AG04450 (cell line): ENCODE measurements at regions not wholly inside any gene's neighbourhood (a gene's known extent, or its start where the extent isn't known, plus 50 kb on each side); places are given as distances from the start of the nearest gene placed in this dataset. TPM values are rescaled to one million over a fixed set of nuclear protein-coding genes. Genes with fewer than 3 reads are reported as not detected.

ENCODE experiments used
- CTCF ChIA-PET: fragments of 300-600, 350-600 bp; formaldehyde crosslinking; extraction: SDS; loops from one replicate; lab custom pipeline; 2022; ENCODE audit warnings: antibody characterized with exemption, inconsistent platforms; lab: Charles Lee
- POLR2A ChIA-PET: fragments of 350-600 bp; formaldehyde crosslinking; extraction: SDS; loops from one replicate; lab custom pipeline; 2021; ENCODE audit warnings: antibody characterized with exemption, inconsistent platforms; lab: Yijun Ruan, JAX
- DNase-seq: peaks from one replicate; pipeline ENCODE4 v3.0.0-alpha.2; 2011; ENCODE audit warnings: low read depth, low spot score
- H3K27ac ChIP-seq: one replicate; pipeline ENCODE4 v1.5.1; 2012; ENCODE audit warnings: low read depth, low read length, control low read depth
- H3K27me3 ChIP-seq: one replicate; pipeline ENCODE4 v1.6.0; 2012; ENCODE audit warnings: low read length; ENCODE audit not compliant: control insufficient read depth, insufficient read depth
- H3K4me3 ChIP-seq: 2 replicates; pipeline ENCODE4 v1.5.1; 2011; ENCODE audit warnings: mild to moderate bottlenecking, low read depth, low read length, control low read depth
- H3K9me3 ChIP-seq: 2 replicates; pipeline ENCODE4 v1.5.1; 2012; ENCODE audit warnings: low read length; ENCODE audit not compliant: control insufficient read depth, insufficient read depth
- small RNA-seq: library from RNA; depleted of rRNA; stranded (forward); fragments of <200 nt; gene quantifications from one replicate; pipeline ENCODE3, GENCODE V24; 2012; ENCODE audit warnings: low read depth; ENCODE audit not compliant: insufficient read length
- TF ChIP-seq, protein P1 (sequence below): IDR thresholded peaks from 2 replicates; pipeline ENCODE4 v1.5.1; 2011; ENCODE audit warnings: low read depth, low read length, control low read depth, inconsistent platforms

DNA sequence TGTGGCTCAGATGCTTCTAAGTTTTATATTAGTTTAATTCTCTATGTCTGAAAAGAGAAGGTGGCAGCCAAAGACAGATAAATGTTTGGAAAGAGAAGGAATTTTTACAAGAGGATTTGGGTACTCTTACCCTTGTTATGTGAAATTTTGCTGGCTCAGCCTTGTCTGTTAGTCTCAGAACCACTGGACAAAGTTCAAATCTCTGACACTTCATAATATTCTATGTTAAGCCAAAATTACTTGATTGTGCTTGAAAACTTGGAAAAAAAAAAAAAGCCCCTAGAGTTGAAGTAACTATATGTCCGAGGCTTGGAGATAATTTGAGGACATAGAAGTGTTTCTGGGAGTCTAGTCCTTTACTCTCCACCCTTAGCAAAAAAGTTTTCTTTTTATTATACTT, 1079.3 kb upstream of the LRRTM3 start:
- Histone ChIP-seq H3K4me3 (no peak overlapping the region), H3K27ac (no peak overlapping the region), H3K27me3 (no peaks in the 10 kb centered on the region), H3K9me3 (no peaks in the 10 kb centered on the region)
- TF ChIP-seq, protein P1, sequence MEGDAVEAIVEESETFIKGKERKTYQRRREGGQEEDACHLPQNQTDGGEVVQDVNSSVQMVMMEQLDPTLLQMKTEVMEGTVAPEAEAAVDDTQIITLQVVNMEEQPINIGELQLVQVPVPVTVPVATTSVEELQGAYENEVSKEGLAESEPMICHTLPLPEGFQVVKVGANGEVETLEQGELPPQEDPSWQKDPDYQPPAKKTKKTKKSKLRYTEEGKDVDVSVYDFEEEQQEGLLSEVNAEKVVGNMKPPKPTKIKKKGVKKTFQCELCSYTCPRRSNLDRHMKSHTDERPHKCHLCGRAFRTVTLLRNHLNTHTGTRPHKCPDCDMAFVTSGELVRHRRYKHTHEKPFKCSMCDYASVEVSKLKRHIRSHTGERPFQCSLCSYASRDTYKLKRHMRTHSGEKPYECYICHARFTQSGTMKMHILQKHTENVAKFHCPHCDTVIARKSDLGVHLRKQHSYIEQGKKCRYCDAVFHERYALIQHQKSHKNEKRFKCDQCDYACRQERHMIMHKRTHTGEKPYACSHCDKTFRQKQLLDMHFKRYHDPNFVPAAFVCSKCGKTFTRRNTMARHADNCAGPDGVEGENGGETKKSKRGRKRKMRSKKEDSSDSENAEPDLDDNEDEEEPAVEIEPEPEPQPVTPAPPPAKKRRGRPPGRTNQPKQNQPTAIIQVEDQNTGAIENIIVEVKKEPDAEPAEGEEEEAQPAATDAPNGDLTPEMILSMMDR = no peak
- no peak for DNase-seq
- ChIA-PET POLR2A (no interaction called here), CTCF (no interaction called here)

DNA sequence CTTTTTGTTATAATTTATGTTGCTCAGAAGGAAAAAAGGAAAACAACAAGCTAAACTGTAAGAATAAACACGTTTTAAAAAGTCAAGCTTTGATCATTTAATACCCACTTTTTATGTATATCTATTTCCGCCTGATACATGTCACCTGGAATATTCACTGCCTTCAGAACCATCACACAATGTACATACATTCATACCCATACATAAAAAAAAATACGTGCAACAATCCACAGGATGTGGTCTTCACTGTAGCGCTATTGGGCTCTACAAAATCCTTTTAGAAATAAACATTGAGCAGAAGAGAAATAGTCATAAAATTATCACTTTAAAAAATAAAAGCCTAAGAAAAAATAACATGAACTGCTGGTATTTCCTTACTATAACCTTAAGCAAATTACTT, 1078.9 kb upstream of the LRRTM3 start:
- Histone ChIP-seq H3K27me3 (no peaks in the 10 kb centered on the region), H3K4me3 (no peak overlapping the region), H3K9me3 (no peaks in the 10 kb centered on the region), H3K27ac (no peak overlapping the region)
- TF ChIP-seq, protein P1 = no peak
- no peak for DNase-seq
- ChIA-PET POLR2A (no interaction called here), CTCF (no interaction called here)

DNA sequence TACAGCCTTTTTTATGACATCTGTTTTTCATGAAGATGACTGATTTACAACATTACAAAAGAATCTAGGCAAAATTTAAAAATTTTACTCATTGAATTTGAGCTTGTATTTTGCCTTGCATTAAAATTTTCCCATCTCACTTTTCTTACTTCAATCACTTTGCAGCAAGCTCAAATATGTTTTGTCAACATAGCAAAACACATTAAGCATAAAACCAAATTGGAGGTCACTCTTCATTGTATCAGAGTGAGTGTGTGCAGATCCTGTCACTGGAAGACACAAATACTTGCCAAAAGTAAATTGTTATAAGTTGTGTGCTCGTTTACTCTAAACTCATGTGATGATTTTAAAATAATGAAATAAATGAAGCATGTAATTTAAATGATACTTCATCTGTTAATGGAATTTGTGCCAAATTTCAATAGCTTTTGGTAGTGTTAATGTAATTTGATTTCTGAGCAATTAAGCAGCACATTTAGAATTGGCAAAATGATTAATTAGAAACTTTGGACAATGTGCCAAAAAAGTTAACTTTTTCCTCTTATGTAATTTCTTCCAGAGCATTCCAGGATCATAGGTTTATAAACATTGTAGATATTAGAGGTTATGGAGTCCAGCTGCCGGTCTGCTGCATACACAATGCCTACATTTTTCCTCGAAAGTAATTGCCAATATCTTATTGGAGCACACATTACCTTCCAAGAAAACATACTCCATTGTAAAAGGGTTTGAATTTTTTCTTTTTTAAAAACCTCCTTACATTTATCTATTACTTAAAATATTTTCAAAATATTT, 1078.2 kb upstream of the LRRTM3 start:
- POLR2A ChIA-PET = no interaction called here
- no peaks in the 10 kb centered on the region for H3K9me3 ChIP-seq
- DNase-seq = no peak
- H3K4me3 ChIP-seq = no peak overlapping the region
- no peak overlapping the region for H3K27ac ChIP-seq
- CTCF ChIA-PET = no interaction called here
- no peaks in the 10 kb centered on the region for H3K27me3 ChIP-seq
- TF ChIP-seq, protein P1 = no peak

DNA sequence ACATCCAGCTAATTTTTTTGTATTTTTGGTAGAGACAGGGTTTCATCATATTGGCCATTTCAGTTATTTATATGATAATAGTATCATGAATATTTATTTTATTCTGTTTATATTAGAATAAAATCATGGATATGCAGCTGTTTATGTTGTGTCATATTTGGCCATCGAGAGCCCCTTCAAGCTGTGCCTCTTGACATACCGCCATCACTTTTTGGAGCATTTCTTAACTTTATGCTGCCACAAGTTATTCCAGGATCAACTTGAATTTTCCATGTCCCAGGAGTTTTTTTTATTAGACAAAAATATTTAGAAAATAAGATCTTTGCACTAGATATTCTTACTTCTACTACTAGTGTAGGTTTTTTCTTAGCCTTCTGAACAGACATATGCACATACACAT, 1067.0 kb upstream of the LRRTM3 start:
- Histone ChIP-seq H3K9me3 (no peaks in the 10 kb centered on the region), H3K27ac (no peak overlapping the region), H3K4me3 (no peak overlapping the region), H3K27me3 (no peaks in the 10 kb centered on the region)
- POLR2A ChIA-PET = no interaction called here
- CTCF ChIA-PET = no interaction called here
- TF ChIP-seq, protein P1 = no peak
- no peak for DNase-seq

DNA sequence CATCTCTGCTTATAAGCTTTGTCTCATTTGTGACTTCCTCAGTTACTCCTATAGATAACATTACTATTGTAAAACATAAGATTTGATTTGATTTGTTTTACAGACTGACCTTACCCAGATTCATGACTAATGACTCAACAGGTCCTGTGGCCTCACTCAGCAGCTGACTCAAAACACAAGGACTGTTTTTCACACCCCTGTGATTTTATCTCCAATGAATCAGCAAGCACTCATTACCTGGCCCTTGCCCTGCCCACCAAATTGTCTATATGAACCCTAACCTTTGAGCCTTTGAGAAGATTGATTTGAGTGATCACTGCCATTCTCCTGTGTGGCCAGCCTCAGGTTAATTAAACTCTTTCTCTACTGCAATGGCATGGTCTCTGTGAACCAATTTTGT, 1064.6 kb upstream of the LRRTM3 start:
- Histone ChIP-seq H3K27me3 (no peaks in the 10 kb centered on the region), H3K27ac (no peak overlapping the region), H3K9me3 (no peaks in the 10 kb centered on the region), H3K4me3 (no peak overlapping the region)
- ChIA-PET CTCF (no interaction called here), POLR2A (no interaction called here)
- DNase-seq = no peak
- TF ChIP-seq, protein P1 = no peak

Small RNAs in the stretch of these regions (small RNA-seq; reads per million reads assigned to genes)
- not detected for gene CYP2C61P
